PC-3 (cell line): ENCODE measurements at regions not wholly inside any gene's neighbourhood (a gene's known extent, or its start where the extent isn't known, plus 50 kb on each side); places are given as distances from the start of the nearest gene placed in this dataset.

ENCODE experiments used
- EZH2 ChIP-seq: fragments of 300-600 bp; sonication (generic); IDR thresholded peaks from one replicate; pipeline ENCODE4 v1.6.1; 2017; ENCODE audit warnings: antibody characterized with exemption, mild to moderate bottlenecking, low read length; ENCODE audit not compliant: unreplicated experiment
- EZH2phosphoT487 ChIP-seq: fragments of 300-600 bp; sonication (generic); IDR thresholded peaks from 2 replicates; pipeline ENCODE4 v1.6.1; 2018; ENCODE audit warnings: mild to moderate bottlenecking, antibody characterized with exemption, low read length, borderline replicate concordance
- TF ChIP-seq, protein P1 (sequence below): fragments of 300-600 bp; sonication (generic); conservative IDR thresholded peaks from 2 replicates; pipeline ENCODE4 v1.5.1; 2017; ENCODE audit warnings: antibody characterized with exemption, low read depth, mild to moderate bottlenecking, low read length

DNA sequence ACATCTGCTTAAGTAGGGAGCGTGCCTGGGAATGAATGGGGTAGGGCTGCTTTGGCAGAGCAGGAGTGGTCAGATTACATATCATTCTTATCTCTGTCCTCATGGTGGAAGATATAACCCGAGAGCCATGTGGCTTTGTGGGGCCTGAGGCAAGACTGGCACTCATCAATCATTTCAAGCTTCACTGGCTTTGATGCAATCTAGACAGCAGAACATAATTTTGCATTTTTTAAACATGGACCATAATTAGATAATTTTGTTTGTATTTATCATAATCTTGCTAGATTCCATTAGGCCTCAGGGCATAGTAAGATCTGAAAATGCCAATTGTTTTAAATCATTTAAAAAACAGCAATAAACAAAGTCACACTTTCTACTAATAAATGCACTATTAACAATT is 480.3 kb downstream of the NXPH1 start:
- TF ChIP-seq, protein P1, sequence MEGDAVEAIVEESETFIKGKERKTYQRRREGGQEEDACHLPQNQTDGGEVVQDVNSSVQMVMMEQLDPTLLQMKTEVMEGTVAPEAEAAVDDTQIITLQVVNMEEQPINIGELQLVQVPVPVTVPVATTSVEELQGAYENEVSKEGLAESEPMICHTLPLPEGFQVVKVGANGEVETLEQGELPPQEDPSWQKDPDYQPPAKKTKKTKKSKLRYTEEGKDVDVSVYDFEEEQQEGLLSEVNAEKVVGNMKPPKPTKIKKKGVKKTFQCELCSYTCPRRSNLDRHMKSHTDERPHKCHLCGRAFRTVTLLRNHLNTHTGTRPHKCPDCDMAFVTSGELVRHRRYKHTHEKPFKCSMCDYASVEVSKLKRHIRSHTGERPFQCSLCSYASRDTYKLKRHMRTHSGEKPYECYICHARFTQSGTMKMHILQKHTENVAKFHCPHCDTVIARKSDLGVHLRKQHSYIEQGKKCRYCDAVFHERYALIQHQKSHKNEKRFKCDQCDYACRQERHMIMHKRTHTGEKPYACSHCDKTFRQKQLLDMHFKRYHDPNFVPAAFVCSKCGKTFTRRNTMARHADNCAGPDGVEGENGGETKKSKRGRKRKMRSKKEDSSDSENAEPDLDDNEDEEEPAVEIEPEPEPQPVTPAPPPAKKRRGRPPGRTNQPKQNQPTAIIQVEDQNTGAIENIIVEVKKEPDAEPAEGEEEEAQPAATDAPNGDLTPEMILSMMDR: no peak
- TF ChIP-seq EZH2 (no peak), EZH2phosphoT487 (no peak)
